ENCODE measurements at regions not wholly inside any gene's neighbourhood (a gene's known extent, or its start where the extent isn't known, plus 50 kb on each side); places are given as distances from the start of the nearest gene placed in this dataset.

GRCh38 chr12:124633365-124634362 lies 66.3 kb upstream of the NCOR2 start:
- peaks cover 3% of the 10 kb centered on the region for H3K27me3 ChIP-seq (ENCODE audit: low read depth, low read length)
- no peak overlapping the region for H3K9ac ChIP-seq (ENCODE audit: low read length)
- no peak overlapping the region for H2AFZ ChIP-seq (ENCODE audit: low read depth, low read length)
- peak overlapping the region; percentile 24; the same call in 1 of the 2 replicates for H3K4me3 ChIP-seq (ENCODE audit: low read length)
- no peaks in the 10 kb centered on the region for H3K9me3 ChIP-seq (ENCODE audit: insufficient read depth, low read length)
- TF ChIP-seq CTCF (IDR thresholded peaks at IDR 0.05; ENCODE audit: low read depth, low read length) = no peak
- TF ChIP-seq EZH2phosphoT487 (IDR thresholded peaks at IDR 0.05; ENCODE audit: low read depth) = no peak
- H3K36me3 ChIP-seq (replicated peaks; ENCODE audit: low read depth, low read length) = no peaks in the 10 kb centered on the region
- peaks cover 21% of the 10 kb centered on the region for H3K4me1 ChIP-seq (ENCODE audit: low read length)
- no peak overlapping the region for H3K27ac ChIP-seq (ENCODE audit: low read length)
- H3K79me2 ChIP-seq (ENCODE audit: low read length) = no peaks in the 10 kb centered on the region
- no peaks in the 10 kb centered on the region for H4K20me1 ChIP-seq (ENCODE audit: insufficient read depth, low read length)
- H3K4me2 ChIP-seq (ENCODE audit: low read length) = peak overlapping the region; percentile 46

GRCh38 chr12:124632519-124632984 lies 65.1 kb upstream of the NCOR2 start:
- H3K9me3 ChIP-seq (ENCODE audit: insufficient read depth, low read length) = no peaks in the 10 kb centered on the region
- no peaks in the 10 kb centered on the region for H3K79me2 ChIP-seq (ENCODE audit: low read length)
- no peaks in the 10 kb centered on the region for H4K20me1 ChIP-seq (ENCODE audit: insufficient read depth, low read length)
- no peaks in the 10 kb centered on the region for H3K36me3 ChIP-seq (replicated peaks; ENCODE audit: low read depth, low read length)
- TF ChIP-seq CTCF (IDR thresholded peaks at IDR 0.05; ENCODE audit: low read depth, low read length) (no peak), EZH2phosphoT487 (IDR thresholded peaks at IDR 0.05; ENCODE audit: low read depth) (no peak)
- H3K9ac ChIP-seq (ENCODE audit: low read length) = no peak overlapping the region
- no peak overlapping the region for H3K4me3 ChIP-seq (ENCODE audit: low read length)
- peaks cover 3% of the 10 kb centered on the region for H3K27me3 ChIP-seq (ENCODE audit: low read depth, low read length)
- no peak overlapping the region for H3K27ac ChIP-seq (ENCODE audit: low read length)
- no peak overlapping the region for H2AFZ ChIP-seq (ENCODE audit: low read depth, low read length)
- peaks cover 21% of the 10 kb centered on the region for H3K4me1 ChIP-seq (ENCODE audit: low read length)
- H3K4me2 ChIP-seq (ENCODE audit: low read length) = no peak overlapping the region

- no peaks in the 10 kb centered on the region for H4K20me1 ChIP-seq (ENCODE audit: insufficient read depth, low read length)
- H3K79me2 ChIP-seq (ENCODE audit: low read length) = no peaks in the 10 kb centered on the region
- H3K27me3 ChIP-seq (ENCODE audit: low read depth, low read length) = peaks cover 3% of the 10 kb centered on the region
- H3K36me3 ChIP-seq (replicated peaks; ENCODE audit: low read depth, low read length) = no peaks in the 10 kb centered on the region
- H3K4me1 ChIP-seq (ENCODE audit: low read length) = peaks cover 20% of the 10 kb centered on the region
- no peaks in the 10 kb centered on the region for H3K9me3 ChIP-seq (ENCODE audit: insufficient read depth, low read length)
- no peak overlapping the region for H3K4me2 ChIP-seq (ENCODE audit: low read length)
- no peak overlapping the region for H3K27ac ChIP-seq (ENCODE audit: low read length)
- H3K4me3 ChIP-seq (ENCODE audit: low read length) = no peak overlapping the region
- H2AFZ ChIP-seq (ENCODE audit: low read depth, low read length) = no peak overlapping the region
- TF ChIP-seq EZH2phosphoT487 (IDR thresholded peaks at IDR 0.05; ENCODE audit: low read depth) = no peak
- TF ChIP-seq CTCF (IDR thresholded peaks at IDR 0.05; ENCODE audit: low read depth, low read length) = no peak
- H3K9ac ChIP-seq (ENCODE audit: low read length) = no peak overlapping the region
Observed at GRCh38 chr12:124631681-124632256, 64.4 kb upstream of the NCOR2 start.

- no peak overlapping the region for H3K27ac ChIP-seq (ENCODE audit: low read length)
- H3K4me1 ChIP-seq (ENCODE audit: low read length) = peaks cover 11% of the 10 kb centered on the region
- no peak overlapping the region for H3K9ac ChIP-seq (ENCODE audit: low read length)
- no peak overlapping the region for H3K4me2 ChIP-seq (ENCODE audit: low read length)
- no peaks in the 10 kb centered on the region for H3K36me3 ChIP-seq (replicated peaks; ENCODE audit: low read depth, low read length)
- H2AFZ ChIP-seq (ENCODE audit: low read depth, low read length) = no peak overlapping the region
- peaks cover 3% of the 10 kb centered on the region for H3K27me3 ChIP-seq (ENCODE audit: low read depth, low read length)
- H4K20me1 ChIP-seq (ENCODE audit: insufficient read depth, low read length) = no peaks in the 10 kb centered on the region
- H3K9me3 ChIP-seq (ENCODE audit: insufficient read depth, low read length) = no peaks in the 10 kb centered on the region
- no peak for TF ChIP-seq EZH2phosphoT487 (IDR thresholded peaks at IDR 0.05; ENCODE audit: low read depth)
- no peak for TF ChIP-seq CTCF (IDR thresholded peaks at IDR 0.05; ENCODE audit: low read depth, low read length)
- H3K79me2 ChIP-seq (ENCODE audit: low read length) = no peaks in the 10 kb centered on the region
- no peak overlapping the region for H3K4me3 ChIP-seq (ENCODE audit: low read length)
Observed at GRCh38 chr12:124630791-124631313, 63.4 kb upstream of the NCOR2 start.
